Keratinocyte (primary cell): ENCODE measurements at regions not wholly inside any gene's neighbourhood (a gene's known extent, or its start where the extent isn't known, plus 50 kb on each side); places are given as distances from the start of the nearest gene placed in this dataset.

Experiments used
- DNase-seq: peaks from one replicate; pipeline ENCODE4 v3.0.0-alpha.2; 2011; ENCODE audit warnings: low read depth, missing footprints, low spot score
- FAIRE-seq: peaks from 2 replicates; lab custom pipeline; 2011; peaks lifted over from hg19 to GRCh38; lab: Jason Lieb, UNC
- H2AFZ ChIP-seq: 2 replicates; pipeline ENCODE4 v1.6.0; 2012; ENCODE audit warnings: low read length, control low read depth, inconsistent platforms; ENCODE audit not compliant: control insufficient read depth
- H3K27ac ChIP-seq: 2 replicates; pipeline ENCODE4 v1.5.1; 2011; ENCODE audit warnings: low read length; ENCODE audit not compliant: control insufficient read depth, insufficient read depth
- H3K27me3 ChIP-seq: 3 replicates; pipeline ENCODE4 v1.6.0; 2011; ENCODE audit warnings: low read length; ENCODE audit not compliant: control insufficient read depth, insufficient read depth; ENCODE audit errors: extremely low read depth
- H3K36me3 ChIP-seq, 2 experiments: 2 replicates in 1 of 2; 3 replicates in 1 of 2; pipeline ENCODE4 v1.5.1; 2011; ENCODE audit warnings: low read length in 2 of 2, mild to moderate bottlenecking in 1 of 2; ENCODE audit not compliant: control insufficient read depth in 2 of 2, insufficient read depth in 2 of 2; ENCODE audit errors: extremely low read depth in 1 of 2
- H3K4me1 ChIP-seq: 3 replicates; pipeline ENCODE4 v1.5.1; 2011; ENCODE audit warnings: low read length; ENCODE audit not compliant: control insufficient read depth, insufficient read depth; ENCODE audit errors: extremely low read depth
- H3K4me2 ChIP-seq: 3 replicates; pipeline ENCODE4 v1.6.0; 2011; ENCODE audit warnings: low read depth, low read length; ENCODE audit not compliant: control insufficient read depth, insufficient read depth; ENCODE audit errors: extremely low read depth
- H3K4me3 ChIP-seq, 3 experiments: fragments of 200-600 bp in 1 of 3; sonication (generic) in 1 of 3; 2 replicates in 2 of 3; 3 replicates in 1 of 3; pipeline ENCODE4 v1.5.1; 2011 to 2016; ENCODE audit warnings: low read length in 3 of 3, mild to moderate bottlenecking in 3 of 3, control low read depth in 2 of 3, inconsistent platforms in 1 of 3, low read depth in 1 of 3, mixed read lengths in 1 of 3, mixed run types in 1 of 3, moderate library complexity in 1 of 3; ENCODE audit not compliant: control insufficient read depth in 2 of 3, insufficient read depth in 2 of 3; ENCODE audit errors: extremely low read depth in 1 of 3
- H3K79me2 ChIP-seq: 2 replicates; pipeline ENCODE4 v1.6.0; 2012; ENCODE audit warnings: low read length; ENCODE audit not compliant: control insufficient read depth, insufficient read depth
- H3K9ac ChIP-seq: 3 replicates; pipeline ENCODE4 v1.6.0; 2011; ENCODE audit warnings: low read length; ENCODE audit not compliant: control insufficient read depth, insufficient read depth; ENCODE audit errors: extremely low read depth
- H3K9me1 ChIP-seq: 3 replicates; pipeline ENCODE4 v1.6.0; 2011; ENCODE audit warnings: low read length; ENCODE audit not compliant: control insufficient read depth, insufficient read depth; ENCODE audit errors: extremely low read depth
- H3K9me3 ChIP-seq: 2 replicates; pipeline ENCODE4 v1.5.1; 2012; ENCODE audit warnings: low read depth, low read length; ENCODE audit not compliant: control insufficient read depth
- H4K20me1 ChIP-seq: 3 replicates; pipeline ENCODE4 v1.6.0; 2011; ENCODE audit warnings: low read length; ENCODE audit not compliant: control insufficient read depth, insufficient read depth; ENCODE audit errors: extremely low read depth
- EZH2 ChIP-seq: IDR thresholded peaks from one replicate; pipeline ENCODE4 v1.6.1; 2012; ENCODE audit warnings: inconsistent platforms, mild to moderate bottlenecking, low read length, moderate library complexity
- dilution Hi-C: fragments of 300-500 bp; cut with MboI; formaldehyde crosslinking; loops from one replicate; pipeline ENCODE4 v1.7.0; 2020; ENCODE audit warnings: low sequenced_read_pairs; ENCODE audit not compliant: extremely low pct_ligation_motif_present
- TF ChIP-seq, protein P1 (sequence below), 3 experiments: IDR thresholded peaks in 1 of 3; conservative IDR thresholded peaks in 1 of 3; optimal IDR thresholded peaks in 1 of 3; 2 replicates in 2 of 3; 3 replicates in 1 of 3; pipeline versions ENCODE3 to v1.5.1; 2011; ENCODE audit warnings: low read length in 3 of 3, mild to moderate bottlenecking in 3 of 3, moderate library complexity in 2 of 3, control low read depth in 1 of 3, inconsistent platforms in 1 of 3; ENCODE audit not compliant: insufficient read depth in 2 of 3; ENCODE audit errors: extremely low read depth in 1 of 3

DNA sequence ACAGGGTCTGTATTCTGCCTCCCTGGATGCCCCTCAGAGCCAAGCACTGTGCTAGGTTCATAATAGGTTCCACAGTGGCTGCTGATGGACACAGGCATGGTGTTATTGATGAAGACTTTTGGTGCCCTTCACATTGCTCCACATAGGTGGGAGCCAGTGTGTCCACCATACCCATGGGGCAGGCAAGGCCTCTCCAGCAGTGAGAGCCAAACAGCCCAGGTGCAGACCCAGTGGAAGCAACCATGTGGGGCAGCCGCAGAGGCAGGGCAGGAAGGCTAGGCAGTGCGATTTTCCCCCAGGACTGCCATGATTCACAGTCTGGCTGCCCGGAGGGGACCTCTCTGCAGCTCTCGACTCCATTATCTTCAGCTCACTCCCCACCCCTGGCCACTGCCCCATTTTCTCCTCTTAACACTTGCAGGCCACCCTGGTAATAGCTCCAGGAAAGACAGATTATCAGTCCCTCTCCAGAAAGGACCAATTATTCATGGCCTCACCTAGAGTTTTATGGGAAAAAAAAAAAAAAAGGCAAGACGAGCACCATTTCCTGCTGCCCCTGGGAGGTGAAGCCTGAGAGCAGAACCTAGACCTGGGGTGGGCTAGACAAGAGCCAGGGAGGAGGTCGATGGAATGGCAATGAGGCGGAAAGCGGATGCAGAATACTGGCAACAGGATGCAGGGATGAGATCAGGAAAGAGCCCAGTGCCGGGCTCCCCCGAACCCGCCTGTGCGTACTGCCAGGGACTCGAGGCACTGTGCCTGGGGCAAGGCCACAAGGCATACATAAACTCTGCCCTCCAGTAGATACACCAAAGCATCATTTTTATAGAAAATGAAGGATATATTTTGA lies 343.0 kb upstream of the NCAM1 start:
- dilution Hi-C loops: no loop called here
- Histone ChIP-seq H4K20me1 (no peaks in the 10 kb centered on the region), H3K9me1 (no peaks in the 10 kb centered on the region), H3K4me2 (no peak overlapping the region), H3K4me3 (no peak overlapping the region), H3K27me3 (no peaks in the 10 kb centered on the region), H3K9ac (no peak overlapping the region), H2AFZ (no peak overlapping the region), H3K79me2 (no peaks in the 10 kb centered on the region), H3K27ac (no peak overlapping the region), H3K9me3 (no peaks in the 10 kb centered on the region), H3K36me3 (no peaks in the 10 kb centered on the region), H3K4me1 (peaks cover 37% of the 10 kb centered on the region)
- no peak for DNase-seq
- TF ChIP-seq, protein P1, sequence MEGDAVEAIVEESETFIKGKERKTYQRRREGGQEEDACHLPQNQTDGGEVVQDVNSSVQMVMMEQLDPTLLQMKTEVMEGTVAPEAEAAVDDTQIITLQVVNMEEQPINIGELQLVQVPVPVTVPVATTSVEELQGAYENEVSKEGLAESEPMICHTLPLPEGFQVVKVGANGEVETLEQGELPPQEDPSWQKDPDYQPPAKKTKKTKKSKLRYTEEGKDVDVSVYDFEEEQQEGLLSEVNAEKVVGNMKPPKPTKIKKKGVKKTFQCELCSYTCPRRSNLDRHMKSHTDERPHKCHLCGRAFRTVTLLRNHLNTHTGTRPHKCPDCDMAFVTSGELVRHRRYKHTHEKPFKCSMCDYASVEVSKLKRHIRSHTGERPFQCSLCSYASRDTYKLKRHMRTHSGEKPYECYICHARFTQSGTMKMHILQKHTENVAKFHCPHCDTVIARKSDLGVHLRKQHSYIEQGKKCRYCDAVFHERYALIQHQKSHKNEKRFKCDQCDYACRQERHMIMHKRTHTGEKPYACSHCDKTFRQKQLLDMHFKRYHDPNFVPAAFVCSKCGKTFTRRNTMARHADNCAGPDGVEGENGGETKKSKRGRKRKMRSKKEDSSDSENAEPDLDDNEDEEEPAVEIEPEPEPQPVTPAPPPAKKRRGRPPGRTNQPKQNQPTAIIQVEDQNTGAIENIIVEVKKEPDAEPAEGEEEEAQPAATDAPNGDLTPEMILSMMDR (optimal IDR thresholded peaks at IDR 0.05 in 1 of 3, IDR thresholded peaks at IDR 0.05 in 1 of 3, conservative IDR thresholded peaks at IDR 0.05 in 1 of 3; ENCODE audit: extremely low read depth in 1 of 3, insufficient read depth in 2 of 3, low read length in 3 of 3): no peak
- TF ChIP-seq EZH2: no peak
- no peak for FAIRE-seq

DNA sequence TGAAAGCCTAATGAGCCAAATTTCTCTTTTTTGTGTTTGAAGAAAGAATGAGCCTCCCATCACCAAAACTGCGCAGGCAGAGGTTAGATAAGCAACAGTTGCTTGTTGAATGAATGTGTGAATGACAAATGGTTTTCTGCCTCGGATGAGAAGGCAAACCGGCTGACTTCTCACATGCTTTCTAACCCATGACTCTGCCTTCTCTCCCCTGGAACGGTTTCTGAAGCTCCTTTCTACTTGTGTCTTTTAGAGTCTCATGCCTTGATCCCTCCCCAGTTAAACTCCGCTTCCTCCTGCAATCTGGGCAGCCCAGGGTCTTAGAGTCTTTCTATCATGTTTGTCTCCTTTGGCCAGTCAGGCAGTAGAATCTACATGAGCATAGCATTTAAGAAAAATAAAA lies 342.1 kb upstream of the NCAM1 start:
- FAIRE-seq: no peak
- no peaks in the 10 kb centered on the region for H3K79me2 ChIP-seq
- no peak for DNase-seq
- H3K36me3 ChIP-seq: no peaks in the 10 kb centered on the region
- no peak for TF ChIP-seq EZH2
- TF ChIP-seq, protein P1 (optimal IDR thresholded peaks at IDR 0.05 in 1 of 3, IDR thresholded peaks at IDR 0.05 in 1 of 3, conservative IDR thresholded peaks at IDR 0.05 in 1 of 3; ENCODE audit: extremely low read depth in 1 of 3, insufficient read depth in 2 of 3, low read length in 3 of 3): no peak
- H3K4me3 ChIP-seq: no peak overlapping the region
- dilution Hi-C loops: no loop called here
- no peak overlapping the region for H3K4me2 ChIP-seq
- H3K9me1 ChIP-seq: no peaks in the 10 kb centered on the region
- no peaks in the 10 kb centered on the region for H4K20me1 ChIP-seq
- no peaks in the 10 kb centered on the region for H3K9me3 ChIP-seq
- H3K9ac ChIP-seq: no peak overlapping the region
- peaks cover 28% of the 10 kb centered on the region for H3K4me1 ChIP-seq
- no peak overlapping the region for H2AFZ ChIP-seq
- no peaks in the 10 kb centered on the region for H3K27me3 ChIP-seq
- no peak overlapping the region for H3K27ac ChIP-seq
